ENCODE measurements at regions not wholly inside any gene's neighbourhood (a gene's known extent, or its start where the extent isn't known, plus 50 kb on each side); places are given as distances from the start of the nearest gene placed in this dataset.

DNA sequence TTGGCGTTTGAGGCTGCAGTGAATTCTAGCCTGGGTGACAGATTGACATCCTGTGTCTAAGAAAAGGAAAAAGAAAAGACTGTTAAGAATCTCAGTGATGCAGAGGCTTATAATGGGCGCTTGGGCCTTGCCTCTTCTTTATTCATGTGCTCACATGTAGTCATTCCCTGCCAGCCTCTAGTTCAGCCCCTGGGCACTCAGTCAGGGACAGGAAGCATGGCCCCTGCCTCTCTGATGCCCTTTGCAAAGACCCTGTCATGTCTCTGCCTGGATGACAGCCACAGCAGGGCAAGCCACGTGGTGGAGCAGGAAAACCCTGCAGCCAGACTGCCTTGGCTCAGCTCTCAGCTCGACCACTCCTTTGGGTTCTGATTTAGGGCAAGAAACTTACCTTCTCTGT lies 368.9 kb downstream of the RPS24 start:
- DNase-seq = no peak

DNA sequence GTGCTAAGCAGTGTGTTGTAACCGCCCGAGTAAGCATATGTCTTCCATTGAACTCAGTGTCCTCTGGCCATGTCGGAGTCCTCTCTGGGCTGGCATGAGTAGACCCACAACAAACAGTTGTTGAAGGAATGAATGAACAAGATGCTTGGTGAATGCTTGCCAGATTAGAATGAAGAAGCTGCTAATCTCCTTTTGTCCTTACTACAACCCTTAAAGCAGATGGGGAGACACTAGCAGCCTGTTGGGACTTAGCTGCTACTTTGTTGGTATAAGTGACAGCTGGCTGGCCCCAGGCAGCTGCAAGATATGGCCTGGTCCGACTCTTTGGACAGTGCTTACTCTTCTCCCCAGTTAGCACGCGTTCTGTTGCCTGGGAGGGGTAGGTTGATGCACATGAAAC lies 370.1 kb downstream of the RPS24 start:
- no peak for DNase-seq

DNA sequence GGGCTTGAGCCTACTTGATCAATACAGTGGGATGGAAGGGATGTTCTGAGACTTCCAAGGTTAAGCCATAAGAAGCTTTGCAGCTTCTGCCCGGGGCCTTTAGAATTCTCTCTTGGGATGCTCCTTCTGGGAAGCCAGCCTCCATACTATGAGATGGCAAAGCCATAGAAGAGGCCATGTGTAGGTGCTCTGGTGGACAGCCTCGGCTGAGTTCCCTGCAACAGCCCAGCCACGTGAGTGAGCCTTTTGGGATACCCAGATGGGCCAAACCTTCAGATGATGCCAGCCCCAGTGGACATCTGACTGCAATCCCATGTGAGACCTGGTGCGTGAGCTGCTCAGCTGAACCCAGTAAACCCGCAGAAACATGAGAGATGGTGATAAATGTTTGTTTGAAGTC lies 370.6 kb downstream of the RPS24 start:
- DNase-seq = no peak

DNA sequence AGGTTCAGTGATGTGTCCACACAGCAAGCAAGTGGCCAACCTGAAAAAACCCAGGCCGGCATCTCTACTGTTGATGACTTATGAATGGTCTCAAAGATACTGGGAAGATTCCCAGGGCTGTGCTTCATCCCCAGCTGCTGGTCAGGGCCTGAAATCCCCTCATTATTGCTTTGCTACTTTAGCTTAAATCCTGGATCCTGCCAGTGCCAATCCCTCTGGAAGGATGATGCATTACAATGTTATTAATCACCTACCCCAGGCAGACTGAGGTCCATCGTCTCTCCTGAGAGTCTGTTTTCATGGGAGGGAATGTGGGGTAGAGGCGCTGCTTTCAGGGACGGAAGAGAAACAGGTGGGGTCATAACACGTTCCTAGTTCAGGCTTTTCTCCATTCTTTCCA lies 371.6 kb downstream of the RPS24 start:
- DNase-seq = no peak

DNA sequence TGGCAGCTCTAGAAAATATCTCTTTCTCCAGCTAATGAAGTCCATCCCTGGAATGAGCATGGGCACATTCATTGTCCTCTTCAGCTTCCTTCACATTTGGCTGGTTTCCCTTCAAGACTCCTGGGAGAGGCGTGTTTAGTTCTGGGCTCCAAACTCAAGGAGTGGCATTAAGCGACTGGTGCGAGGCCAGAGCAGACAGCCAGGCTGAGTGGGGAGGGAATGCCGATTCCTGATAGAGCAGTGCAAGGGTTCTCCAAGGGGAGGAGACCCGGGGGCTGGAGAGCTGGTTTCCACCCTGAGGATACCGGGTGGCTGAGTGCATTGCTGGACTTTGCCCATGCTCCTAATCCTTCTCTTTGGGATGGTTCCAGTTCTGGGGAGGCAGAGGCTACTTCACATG lies 372.1 kb downstream of the RPS24 start:
- DNase-seq = no peak

DNA sequence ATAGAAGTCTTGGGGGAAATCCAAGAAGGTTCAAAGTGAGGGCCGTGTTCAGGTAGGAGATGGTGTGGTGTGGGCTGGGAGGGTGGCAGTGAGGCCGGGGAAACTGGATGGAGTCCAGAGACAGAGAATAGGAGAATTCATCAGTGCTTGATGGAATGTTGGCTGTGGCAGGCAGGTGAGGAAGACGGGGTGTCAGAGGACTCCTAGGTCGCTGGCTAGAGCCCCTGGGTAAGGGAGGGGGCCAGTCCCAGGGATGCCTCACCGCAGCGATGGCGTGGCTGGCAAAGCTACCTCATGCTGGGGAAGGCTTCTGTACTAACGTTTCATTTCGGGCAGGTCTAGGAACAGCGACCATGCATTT lies 373.0 kb downstream of the RPS24 start:
- DNase-seq = no peak

DNA sequence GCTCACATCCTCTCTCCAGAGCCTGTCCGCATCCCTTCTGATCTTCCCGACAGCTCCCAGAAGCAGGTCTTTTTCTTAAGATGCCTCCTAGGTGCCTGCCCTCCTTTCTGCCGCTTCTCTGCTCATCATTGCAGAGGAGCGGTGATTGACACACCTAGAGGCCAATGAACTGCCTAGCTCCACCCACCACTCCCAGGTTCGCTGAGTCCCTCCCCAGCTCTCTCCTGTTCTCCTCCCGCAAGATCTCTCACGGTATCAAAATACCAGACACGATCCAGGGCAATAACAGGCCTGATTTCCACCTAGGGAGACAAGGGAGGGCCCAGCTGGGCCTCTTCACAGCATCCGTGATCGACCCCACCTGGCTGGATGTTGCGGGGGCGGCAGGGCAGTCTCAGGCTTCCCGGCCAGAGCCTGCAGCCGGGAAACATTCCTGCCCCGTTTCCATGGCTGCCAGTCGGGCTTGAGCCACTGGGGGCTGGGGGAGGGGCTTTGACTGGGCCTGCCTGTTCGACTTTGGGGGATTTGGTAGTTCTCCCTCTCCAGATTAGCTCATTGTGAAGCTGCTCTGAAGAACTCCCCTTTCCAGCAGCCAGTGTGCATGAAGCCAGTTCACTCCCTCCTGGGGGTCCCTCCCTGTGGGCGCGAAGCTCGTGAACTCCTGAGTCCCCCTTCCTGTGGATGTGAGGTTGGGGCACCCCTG lies 373.5 kb downstream of the RPS24 start:
- DNase-seq = peak; percentile 54

DNA sequence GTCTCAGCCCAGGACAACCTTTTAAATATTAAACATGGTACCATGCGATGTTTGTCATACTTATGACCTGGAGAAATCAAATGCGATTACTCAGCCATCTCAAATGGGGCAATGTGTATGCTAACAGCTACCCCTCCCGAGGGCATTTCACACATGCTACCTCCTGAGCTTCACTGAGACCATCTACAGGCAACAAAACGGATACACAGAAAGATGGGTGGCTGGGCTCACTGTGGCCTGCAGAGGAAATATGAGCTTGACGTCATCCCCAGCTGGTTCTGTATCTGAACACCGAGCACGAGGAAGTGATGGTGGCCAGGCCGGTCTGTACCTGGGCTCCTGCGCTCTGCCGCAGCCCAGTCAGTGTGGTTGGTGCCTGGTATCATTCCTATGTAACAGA lies 374.3 kb downstream of the RPS24 start:
- DNase-seq = no peak

DNA sequence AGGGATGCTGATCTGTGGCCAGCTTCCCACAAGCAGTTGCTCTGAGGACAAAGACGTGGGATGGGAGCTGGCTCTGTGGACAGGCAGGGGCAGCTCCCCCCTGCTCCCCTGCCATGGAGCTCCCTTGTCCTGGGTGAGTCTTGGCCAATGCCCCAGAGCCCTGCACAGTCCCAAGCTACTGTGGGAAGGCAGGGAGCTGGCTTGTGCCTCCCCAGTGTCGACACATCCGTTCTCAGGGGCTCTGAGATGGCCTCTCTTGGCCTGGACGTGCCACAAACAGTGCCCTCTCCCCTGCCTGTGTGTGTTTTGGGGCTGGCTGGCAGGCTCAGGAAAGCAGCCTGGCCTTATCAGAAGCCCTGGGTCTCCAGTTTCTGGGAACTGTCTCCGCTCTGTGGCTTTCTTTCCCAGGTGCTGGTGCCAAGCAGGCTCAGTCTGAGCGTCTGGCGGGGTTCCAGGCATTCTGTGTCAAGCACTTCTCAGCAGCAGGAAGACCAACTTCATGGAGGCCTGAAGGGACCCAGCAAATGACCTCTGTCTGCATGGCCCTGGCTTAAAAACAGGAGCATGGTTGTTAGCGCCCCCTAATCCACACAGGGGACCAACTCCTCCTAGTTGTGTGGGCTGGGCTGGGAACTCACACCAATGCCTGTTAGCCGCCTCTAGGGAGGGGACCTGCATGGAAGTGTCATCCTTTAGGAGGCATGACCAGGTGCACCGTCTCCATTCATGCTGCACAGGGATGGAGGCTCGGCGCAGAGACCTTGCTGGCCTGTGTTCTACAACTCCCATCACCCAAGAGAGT lies 375.2 kb downstream of the RPS24 start:
- no peak for DNase-seq

DNA sequence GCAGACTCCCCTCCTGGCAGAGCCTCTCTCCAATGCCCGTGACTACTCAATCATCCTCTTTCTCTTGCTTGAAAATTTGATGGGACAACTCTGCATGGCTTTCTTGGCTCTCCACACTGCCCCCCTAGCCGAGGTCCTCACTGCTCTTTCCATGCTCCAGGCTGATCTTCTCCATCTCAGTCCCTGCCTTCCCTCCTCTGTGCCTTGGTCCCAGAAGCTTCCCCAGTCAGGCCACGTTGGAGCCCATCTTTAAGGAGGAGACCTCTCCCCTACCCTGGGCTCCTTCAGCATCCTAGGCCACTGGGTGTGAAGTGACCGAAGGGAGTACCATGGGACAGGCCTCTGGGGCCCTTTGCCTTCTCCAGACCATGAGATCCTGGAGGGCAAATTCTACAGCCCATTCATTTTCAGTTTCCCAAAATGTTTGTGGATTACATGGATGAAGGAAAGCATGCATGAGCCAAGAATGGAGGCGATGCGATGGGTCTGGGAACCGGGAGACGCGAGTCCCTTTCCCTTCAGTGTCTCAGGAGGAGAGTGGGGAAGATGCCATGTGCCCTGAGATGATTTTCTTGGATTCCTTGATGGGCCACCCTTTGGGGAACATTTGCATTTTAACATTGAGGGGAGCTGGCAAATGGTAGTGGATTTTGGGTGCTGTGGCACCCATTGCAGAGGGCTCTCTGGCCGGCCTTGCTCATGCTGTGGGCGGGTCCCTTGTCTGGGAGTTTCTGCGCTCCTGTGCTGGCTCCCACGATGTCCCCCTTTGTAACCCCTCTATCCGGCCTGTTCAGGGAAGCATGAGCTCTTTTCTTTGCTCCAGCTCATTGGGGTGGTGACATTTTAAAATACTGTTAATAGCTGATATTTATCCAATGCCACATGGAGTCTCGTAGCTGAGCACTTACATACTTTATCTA lies 376.6 kb downstream of the RPS24 start:
- no peak for DNase-seq

DNA sequence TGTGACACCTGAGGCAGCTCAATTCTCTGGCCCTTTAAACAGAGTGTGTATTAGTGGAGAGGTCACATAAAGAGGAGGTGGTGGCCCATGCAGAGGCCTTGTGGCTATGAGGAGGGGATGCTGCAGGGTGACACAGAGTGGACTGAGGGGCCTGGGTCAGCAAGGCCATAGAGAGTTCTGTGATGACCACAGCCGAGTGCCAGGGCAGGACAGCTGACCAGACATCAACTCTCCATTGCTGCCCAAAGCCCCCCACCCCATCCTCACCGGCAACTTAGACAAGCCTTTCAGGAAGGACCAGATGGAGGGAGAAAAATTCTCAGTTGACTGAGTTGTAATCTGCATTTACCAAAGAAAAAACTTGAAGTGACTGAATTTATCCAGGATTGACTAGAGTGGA lies 378.1 kb downstream of the RPS24 start:
- no peak for DNase-seq

DNA sequence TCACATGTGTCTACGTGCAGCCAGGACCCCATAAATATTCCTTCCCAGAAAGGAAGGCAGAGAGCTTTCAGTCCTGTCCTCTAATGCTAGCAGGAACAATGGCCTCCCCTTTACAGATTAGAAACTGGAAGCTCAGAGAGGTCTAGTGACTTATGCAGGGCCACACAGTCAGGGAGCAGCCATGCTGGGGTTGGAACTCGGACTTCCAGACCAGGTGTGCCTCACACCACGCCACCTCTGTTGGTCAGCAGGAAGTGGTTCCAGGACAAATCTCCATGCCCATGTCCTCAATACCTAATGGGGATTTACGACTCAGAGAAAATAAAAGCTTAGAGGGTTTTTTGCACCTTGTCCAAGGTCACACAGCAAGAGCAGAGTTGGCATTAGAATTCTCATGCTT lies 378.9 kb downstream of the RPS24 start:
- DNase-seq = no peak

DNA sequence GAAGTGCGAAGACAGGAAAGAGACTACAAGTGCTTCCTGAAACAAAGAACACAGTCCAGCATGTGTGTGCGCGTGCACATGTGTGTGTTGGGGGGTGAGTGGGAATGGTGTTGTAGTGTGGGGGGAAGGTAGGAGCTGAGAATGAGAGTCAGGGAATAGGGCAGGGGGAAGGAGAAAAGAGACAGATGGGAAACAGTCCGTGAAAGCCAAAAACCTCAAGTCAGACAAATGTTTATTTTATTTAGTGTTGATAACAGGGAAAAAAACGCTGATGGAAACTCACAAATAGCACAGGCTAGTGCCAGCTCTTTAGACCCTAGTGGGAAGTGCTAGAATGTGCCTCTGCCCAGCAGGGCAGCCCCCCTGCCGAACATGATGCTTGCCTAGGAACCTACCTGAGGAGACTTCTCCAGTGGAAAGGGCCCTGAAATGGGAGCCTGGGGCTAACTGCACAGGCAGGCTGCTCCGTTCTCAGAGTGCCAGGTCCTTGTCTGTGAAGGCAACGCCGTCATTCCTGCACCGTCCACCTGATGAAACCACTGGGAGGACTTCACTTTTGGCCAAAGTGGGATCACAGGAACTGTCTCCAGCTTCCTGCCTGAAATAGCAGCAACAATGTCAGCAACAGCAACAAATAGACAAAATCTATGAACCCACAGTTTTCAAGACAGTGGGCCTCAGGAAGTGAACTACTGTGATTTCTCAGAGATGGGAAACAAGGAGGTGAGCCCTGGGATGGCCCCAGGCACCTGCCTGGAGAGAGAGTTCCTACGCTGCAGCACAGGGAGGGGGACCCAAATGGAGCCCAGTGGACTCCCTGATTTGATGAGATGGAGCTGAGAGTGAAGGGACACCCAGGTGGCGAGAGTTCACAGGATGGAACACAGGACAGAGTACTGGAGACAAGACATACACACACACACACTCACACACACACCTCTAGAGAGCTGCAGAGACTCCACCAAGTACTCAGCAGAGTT lies 379.7 kb downstream of the RPS24 start:
- no peak for DNase-seq

DNA sequence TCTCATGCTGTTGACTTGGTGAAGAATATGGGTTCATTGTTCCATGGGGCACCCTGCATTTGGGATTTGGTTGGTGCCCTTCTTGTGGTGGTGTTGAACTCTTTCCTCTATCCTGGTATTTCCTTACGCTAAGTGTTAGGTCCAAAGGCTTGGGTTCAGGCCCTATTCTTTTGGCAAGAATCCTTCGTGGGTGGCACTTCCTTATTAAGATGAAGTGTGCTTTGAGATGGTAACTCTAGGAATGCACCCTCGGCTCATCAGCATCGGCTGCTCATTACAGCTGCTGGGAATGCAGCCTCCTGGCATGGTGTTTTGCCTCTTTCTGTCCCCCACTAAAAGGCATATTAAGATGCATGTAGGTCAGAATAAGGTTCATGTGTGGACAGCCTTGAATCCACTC lies 380.7 kb downstream of the RPS24 start:
- no peak for DNase-seq

DNA sequence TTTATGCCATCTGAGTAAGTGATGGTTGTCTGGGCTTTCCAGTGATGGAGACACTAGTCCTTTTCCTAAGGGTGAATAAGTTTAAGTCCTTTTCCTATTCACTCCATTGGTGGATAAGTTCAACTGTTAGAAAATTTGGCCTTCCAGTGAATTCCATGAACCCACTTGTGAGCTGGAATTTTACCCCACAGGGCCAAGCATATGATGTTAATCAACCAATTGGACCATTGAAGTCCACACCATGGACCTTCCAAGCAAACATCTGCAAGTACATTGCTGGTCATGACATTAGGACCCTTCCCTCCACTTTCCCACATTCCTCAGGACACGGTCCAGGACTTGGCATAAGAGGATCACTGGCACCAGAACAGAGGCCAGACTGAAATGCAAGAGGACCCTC lies 381.4 kb downstream of the RPS24 start:
- no peak for DNase-seq

DNA sequence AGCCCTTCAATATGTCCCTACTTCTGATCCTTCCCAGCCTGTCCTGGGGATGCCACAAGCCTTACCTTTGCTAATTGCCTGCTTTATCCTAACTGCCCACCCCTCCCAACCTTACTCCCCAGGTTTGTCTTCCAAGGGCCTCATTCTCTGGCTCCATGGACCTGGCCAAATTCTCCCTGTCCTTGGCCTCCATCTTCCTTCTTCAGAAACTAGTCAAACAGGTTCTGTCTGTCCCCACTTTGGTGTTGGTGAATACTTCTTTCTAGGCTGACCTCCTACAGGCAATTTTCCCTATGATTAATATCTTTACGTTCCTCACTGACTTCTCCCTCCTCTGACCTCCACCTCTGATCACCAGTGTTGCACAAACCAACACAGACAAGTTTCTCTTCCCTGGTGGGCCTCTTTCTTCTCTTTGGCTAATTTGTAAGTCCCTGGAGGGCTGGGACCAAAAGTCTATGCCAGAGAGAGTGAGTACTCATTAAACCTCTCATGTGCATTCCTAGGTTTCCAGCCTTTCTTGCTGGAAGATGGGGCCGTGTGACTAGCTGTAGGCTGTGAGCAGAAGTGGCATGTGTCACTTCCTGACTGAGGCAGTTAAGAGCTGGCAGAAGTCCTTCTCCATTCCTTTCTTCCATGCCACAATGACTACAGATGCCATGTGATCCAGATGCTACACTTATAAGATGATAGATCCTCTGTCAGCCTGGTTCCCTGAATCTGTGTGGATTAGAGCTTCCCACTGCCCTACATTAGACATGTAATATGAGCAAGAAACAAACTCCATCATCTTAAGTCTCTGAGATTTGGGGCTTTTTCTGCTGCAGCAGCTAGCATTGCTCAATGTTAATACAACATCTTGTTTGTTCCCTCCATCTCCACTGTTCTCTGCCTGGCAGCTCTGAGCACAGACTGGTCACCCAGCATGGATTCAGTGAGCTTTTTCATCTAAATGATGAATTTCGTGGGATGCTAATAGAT lies 382.7 kb downstream of the RPS24 start:
- DNase-seq = no peak

DNA sequence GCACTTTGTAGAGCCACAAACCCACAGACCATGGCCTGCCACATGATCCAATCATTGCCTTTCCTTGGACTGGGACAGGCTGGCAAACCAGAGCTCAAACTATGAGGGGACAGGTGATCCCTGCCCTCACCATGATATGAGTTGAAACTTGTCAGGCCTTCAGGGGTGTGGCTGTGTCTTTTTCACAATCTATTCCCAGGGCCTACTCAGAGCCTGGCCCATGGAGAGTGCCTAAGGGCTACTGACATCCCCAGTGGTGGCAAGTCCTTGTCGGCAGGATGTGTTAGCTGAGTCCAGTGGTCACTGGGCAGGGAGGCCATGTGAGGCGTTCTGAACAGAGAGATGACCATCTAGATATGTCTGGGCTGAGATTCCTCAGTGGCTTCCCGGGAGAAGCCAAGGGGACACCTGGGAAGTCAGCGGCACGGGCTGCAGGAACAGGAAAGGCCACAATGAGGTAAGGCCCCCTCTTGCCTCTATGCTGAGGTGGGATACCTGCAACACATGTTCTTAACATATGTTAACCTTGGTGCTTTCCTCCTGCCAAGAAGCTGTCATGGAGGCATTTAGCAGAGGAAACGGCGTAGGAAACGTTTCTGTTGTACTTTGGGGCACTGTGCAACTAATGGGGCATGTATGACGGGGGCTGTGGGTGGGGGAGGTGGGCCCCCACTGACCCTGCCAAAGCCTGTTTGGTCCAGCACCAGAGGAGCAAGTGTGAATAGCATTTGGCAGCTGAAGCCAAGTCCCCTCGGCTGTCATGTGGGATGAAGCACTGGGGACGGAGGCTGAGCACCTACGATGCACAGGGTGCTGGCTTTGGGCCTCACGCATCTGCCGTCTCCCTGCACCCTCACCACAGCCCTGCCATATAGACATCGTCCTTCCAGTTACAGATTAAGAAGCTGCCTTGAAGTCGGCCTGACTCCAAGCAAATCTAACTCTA lies 384.0 kb downstream of the RPS24 start:
- DNase-seq = no peak

DNA sequence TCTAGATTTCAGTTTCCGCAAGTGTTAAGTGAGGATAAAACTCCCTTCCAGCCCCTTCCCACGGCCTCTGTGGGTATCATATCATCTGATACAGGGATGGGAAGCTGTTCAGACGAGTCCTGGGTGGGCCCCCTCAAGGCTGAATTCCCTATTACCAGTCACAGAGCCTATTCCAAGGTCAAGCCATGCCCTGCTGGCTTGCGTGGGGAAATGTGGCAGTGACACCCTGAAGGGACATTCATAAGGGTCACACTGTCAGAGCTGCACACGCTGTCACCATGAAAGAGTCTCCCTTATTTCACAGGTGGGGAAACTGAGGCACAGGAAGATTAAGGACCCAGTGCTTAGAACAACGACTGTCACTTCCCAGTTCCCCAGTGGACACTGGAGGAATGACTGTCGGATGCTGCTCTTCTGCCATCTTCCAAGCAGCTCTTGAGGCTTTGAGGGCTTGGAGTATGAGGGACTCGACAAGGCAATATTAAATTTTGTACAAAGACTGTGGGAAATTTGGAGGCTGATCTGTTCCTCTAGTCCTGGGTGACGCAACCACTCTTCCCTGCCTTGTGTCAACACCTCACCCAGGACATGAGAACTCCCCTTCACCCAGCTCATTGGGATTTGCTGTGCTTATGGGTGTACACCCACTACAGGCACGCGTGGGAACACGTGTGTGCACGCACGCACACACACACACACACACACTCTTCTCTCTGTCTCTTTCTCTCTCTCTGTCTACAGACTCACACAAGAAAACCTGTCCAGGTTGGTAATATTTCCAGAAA lies 386.0 kb downstream of the RPS24 start:
- no peak for DNase-seq
